GM19468 (cell line): ENCODE measurements at regions not wholly inside any gene's neighbourhood (a gene's known extent, or its start where the extent isn't known, plus 50 kb on each side); places are given as distances from the start of the nearest gene placed in this dataset.

Experiments
- ATAC-seq: cut with Tn5 transposase; IDR thresholded peaks from one replicate; pipeline ENCODE4 v1.9.1; 2021; ENCODE audit warnings: mild to moderate bottlenecking, moderate library complexity, moderate number of reproducible peaks; ENCODE audit not compliant: unreplicated experiment; ENCODE audit errors: extremely low read depth

- no peak for ATAC-seq
These were observed 598.8 kb downstream of the MCTP2 start for GRCh38 chr15:94829887-94830884.

DNA sequence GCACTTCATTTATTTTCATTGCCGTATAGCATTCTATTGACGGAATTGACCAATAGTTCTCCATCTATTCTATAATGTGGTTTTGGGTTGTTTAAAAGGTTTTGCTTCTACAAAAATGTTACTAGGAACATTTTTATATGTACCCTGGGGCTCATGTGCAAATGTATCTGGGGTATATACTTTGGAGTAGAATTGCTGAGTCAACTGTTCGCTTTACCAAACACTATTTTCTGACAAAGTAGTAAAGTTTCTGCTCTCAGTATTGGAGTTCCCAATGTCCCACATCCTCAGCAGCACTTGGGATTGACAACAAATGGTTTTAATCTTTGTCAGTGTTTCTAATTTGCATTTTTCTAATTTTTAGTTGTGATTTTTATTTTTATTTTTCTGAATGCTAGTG lies 602.6 kb downstream of the MCTP2 start:
- no peak for ATAC-seq

DNA sequence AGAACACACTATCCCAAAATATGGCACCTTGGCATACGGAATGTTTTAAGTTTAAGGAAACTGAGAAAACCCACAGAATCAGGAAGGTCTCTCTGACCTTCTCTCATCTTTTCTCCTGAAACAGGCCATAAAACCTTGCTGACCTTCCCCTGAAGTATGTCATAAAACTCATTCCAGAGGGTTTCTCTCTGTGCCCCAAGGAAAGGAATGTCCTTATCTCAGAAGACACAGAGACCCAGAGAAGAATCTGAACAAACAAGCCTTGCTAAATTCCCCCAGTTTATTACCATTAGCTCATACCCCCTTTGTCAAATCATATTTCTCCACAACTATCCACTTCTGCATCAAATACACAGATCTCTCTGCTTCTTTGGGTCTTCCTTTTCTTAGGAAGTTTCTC lies 603.1 kb downstream of the MCTP2 start:
- ATAC-seq, result no peak

DNA sequence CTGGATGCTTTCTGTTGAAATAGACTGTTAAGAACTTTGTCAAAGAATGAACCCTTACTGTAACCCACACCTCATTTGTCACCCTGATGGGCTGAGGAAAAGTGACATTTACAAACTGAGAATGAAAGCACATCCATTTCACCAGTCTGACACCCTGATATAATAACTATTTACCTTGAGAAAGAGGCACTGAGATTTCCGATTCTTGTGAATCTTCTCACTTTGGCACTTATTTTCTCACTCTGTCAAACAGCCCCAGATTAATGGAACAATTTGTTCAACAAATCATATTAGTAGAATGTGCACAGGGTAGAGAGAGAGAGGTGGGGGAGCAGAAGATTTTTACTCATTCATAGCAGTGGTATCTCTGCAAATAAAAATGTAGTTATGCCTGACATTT lies 606.9 kb downstream of the MCTP2 start:
- ATAC-seq, result no peak

- no peak for ATAC-seq
These were observed 609.7 kb downstream of the MCTP2 start for GRCh38 chr15:94840794-94841783.

GRCh38 chr15:94843060-94843459 lies 611.7 kb downstream of the MCTP2 start:
- no peak for ATAC-seq

- ATAC-seq, result no peak
These were observed 612.8 kb downstream of the MCTP2 start for GRCh38 chr15:94844198-94844537.

GRCh38 chr15:94844538-94845389 lies 613.4 kb downstream of the MCTP2 start:
- no peak for ATAC-seq

GRCh38 chr15:94845390-94845716 lies 614.0 kb downstream of the MCTP2 start:
- ATAC-seq, result no peak

- ATAC-seq, result no peak
These were observed 616.0 kb downstream of the MCTP2 start for GRCh38 chr15:94847325-94847724.

DNA sequence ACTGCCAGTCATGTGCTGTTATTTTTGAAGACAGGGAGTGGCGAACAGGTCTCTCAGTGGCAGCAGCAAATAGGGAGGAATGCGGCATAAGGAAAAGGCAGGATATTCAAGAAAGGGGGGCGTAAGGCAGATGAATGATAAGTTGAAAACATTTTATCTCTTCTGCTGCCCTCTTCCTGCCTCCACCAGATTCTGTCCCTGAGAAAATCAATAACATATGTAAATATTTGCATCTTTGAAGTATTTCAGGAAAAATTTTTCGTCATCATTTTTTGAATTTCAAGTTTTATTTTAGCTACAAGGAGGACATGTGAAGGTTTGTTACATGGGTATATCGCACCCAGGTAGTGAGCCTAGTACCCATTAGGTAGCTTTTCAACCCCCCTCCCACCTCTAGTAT lies 616.7 kb downstream of the MCTP2 start:
- ATAC-seq, result no peak

- ATAC-seq, result no peak
These were observed 623.7 kb downstream of the MCTP2 start for GRCh38 chr15:94855018-94855408.

- ATAC-seq, result no peak
These were observed 624.3 kb downstream of the MCTP2 start for GRCh38 chr15:94855409-94856266.

GRCh38 chr15:94856267-94856854 lies 625.0 kb downstream of the MCTP2 start:
- no peak for ATAC-seq

GRCh38 chr15:94857466-94857865 lies 626.1 kb downstream of the MCTP2 start:
- no peak for ATAC-seq

DNA sequence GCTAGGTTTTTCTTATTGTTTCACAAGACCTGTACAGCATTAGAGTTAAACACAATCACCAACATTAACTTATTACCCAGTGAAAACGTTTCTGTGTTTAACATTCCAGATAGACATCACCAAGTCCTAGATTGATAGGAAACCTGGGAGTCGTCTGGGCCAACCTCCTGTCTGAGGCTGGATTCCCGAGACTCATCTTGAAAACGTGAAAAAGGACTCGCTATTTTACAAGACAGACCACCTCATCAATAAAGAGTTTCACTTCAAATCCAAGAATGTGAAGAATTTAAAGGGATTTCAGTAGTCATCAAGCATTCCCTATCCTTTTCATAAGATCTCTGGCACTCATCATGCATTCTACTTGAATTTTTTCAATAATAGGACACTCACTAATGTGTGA lies 626.6 kb downstream of the MCTP2 start:
- ATAC-seq, result no peak

- no peak for ATAC-seq
These were observed 627.1 kb downstream of the MCTP2 start for GRCh38 chr15:94858449-94858848.

DNA sequence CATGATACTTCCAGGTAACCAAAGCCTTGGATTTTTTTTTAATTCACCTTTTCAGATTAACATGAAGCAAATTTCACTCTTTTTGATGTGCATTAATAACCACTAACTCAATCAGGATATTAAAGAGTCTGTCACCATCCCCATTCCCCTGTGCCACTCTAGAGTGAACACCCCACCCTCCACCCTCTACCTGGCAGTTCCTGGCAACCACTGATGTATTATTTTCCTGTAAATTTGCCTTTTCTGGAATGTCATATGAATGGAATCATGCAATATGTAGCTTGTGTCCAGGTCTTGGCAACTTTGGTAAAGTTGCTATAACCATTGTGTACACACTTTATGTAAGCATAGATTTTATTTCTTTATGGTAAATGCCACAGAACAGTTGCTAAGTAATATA lies 627.6 kb downstream of the MCTP2 start:
- ATAC-seq, result no peak

GRCh38 chr15:94864600-94864999 lies 633.2 kb downstream of the MCTP2 start:
- no peak for ATAC-seq
